ENCODE measurements at regions not wholly inside any gene's neighbourhood (a gene's known extent, or its start where the extent isn't known, plus 50 kb on each side); places are given as distances from the start of the nearest gene placed in this dataset.

DNA sequence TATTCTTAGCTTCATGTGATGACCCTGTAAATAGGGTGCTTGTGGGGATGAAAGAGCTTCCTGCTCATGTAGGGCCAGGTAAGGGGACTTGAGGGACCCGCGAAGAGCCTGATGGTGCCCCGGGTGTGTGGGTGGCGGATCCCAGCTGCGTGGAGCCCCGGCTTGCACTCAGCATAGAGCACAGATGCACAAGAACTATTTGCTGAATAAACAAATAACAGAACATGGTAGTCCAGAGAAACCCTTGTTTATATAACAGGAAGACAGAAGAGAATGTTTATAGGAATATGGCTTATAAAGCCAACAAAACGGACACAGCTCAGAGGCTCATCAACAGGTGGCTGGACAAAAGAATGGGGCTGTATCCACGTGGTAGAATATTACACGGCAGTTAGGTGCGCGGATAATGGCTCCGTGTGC, 106.9 kb upstream of the COL5A1 start:
- no peak overlapping the region for H3K4me3 Mint-ChIP-seq
- H3K4me1 Mint-ChIP-seq = no peaks in the 10 kb centered on the region
- no peaks in the 10 kb centered on the region for H3K27me3 Mint-ChIP-seq
- no peak overlapping the region for H3K27ac Mint-ChIP-seq
- no peak for DNase-seq
- H3K9me3 Mint-ChIP-seq = peaks cover 10% of the 10 kb centered on the region in 2 donors
- ATAC-seq = no peak

DNA sequence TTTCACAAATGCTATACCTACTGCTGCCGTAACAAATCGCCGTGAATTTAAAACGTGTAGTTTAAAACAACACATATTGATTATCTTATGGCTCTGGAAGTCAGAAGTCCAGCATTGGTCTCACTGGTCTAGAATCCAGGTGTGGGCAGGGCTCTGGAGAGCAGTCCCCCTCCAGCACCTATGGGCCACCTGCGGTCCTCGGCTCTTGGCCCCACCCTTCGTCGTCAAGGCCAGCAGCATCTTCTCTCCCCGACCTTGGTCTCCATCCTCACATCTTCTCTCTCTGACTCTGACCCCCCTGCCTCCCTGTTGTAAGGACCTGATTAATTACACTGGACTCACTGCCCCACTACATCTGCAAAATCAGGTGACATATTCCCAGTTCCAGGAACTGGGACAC, 106.4 kb upstream of the COL5A1 start:
- Mint-ChIP-seq H3K27ac (no peak overlapping the region), H3K4me3 (no peak overlapping the region), H3K27me3 (no peaks in the 10 kb centered on the region), H3K9me3 (peaks cover 6 to 8% of the 10 kb centered on the region in 2 donors), H3K4me1 (no peaks in the 10 kb centered on the region)
- DNase-seq = no peak
- ATAC-seq = no peak

DNA sequence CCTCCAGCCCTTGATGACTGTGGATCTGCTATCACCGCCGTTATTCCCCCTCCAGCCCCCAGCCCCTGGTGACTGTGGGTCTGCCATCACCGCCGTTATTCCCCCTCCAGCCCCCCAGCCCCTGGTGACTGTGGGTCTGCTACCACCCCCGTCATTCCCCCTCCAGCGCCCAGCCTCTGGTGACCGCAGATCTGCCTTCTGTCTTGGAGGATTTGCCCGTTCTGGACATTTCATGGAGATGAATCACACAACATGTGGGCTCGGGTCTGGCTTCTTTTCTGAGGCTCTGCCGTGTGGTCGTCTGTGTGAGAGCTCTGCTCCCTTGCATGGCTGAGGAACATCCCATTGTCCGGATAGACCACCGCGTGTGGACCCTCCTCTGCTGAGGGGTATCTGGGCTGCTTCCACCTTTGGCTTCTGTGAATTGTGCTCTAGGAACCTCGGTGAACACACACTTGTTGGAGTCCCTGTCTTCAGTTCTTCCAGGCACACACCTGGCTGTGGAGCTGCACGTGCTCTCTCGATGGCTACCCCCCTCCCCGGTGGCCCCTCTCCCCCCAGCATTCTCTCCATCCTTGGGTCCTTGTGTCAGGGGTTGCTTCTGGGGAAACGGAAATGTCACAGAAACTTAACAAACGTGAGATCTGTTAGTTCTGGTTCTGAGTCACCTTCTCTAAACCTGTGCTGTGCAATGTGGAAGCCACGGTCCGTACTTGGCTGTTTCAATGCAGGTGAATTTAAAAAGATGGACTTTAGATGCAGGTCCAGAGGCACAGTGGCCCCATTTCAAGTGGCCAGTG, 105.3 kb upstream of the COL5A1 start:
- H3K4me1 Mint-ChIP-seq = no peaks in the 10 kb centered on the region
- no peak for DNase-seq
- H3K9me3 Mint-ChIP-seq = no peaks in the 10 kb centered on the region
- ATAC-seq = no peak
- no peak overlapping the region for H3K27ac Mint-ChIP-seq
- H3K27me3 Mint-ChIP-seq = no peaks in the 10 kb centered on the region
- H3K4me3 Mint-ChIP-seq = no peak overlapping the region

DNA sequence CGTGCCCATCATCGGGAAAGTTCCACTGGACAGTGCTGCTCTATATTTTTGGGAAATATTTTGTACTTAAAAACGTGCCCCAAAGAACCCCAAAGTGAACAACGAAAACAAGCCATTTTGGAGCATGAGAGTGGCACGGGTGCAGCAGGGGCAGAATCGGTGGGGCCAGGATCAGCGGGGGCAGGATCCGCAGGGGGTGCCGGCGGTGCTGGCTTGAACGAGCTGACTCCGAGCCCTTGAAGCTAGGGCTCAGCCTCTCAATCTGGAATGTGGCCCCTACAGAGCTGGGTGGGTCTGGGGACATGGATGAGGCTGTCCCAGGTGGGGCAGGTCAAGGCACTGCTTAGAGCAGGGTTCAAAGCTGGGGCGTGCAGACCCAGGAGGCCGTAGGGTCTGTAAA, 104.7 kb upstream of the COL5A1 start:
- no peak for ATAC-seq
- Mint-ChIP-seq H3K9me3 (no peaks in the 10 kb centered on the region), H3K4me3 (no peak overlapping the region), H3K27me3 (no peaks in the 10 kb centered on the region), H3K27ac (peak overlapping the region in 1 of 2 donors; percentile 27), H3K4me1 (no peaks in the 10 kb centered on the region)
- no peak for DNase-seq

DNA sequence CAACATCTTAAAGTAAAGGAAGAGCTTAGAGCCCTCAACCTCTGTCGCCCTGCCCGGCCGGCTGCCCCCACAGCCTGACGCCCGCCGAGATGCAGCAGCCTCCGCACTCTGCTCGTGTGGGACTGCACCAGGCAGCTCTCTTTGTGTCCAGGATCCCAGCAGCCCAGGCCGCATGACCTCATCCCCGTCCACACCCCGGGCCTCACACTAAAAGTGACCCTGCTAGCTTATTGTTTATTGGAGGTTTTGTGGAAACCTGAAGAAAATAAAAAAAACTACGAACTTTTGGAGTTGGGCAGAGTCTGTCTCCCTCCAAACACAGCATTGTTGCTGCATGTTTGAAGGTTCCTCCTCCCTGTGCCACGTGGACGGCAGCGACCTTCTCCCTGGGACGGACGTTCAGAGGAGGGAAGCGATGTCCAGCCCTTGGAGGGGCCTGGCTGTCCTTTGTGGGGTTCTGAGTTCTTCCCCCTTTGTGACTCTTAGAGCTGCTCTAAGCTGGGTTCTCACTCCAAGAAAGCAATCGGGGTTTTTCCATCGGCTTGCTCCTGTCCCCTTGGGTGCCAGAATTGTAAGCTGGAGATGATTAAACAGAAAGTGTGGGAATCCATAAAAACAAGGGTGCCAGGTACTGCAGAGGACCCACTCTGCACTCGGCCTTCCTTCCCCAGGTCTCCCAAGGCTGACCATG, 103.5 kb upstream of the COL5A1 start:
- H3K4me1 Mint-ChIP-seq = no peaks in the 10 kb centered on the region
- H3K9me3 Mint-ChIP-seq = no peaks in the 10 kb centered on the region
- H3K4me3 Mint-ChIP-seq = no peak overlapping the region
- no peak for ATAC-seq
- no peaks in the 10 kb centered on the region for H3K27me3 Mint-ChIP-seq
- DNase-seq = no peak
- H3K27ac Mint-ChIP-seq = peak overlapping the region; percentile 14 to 54

DNA sequence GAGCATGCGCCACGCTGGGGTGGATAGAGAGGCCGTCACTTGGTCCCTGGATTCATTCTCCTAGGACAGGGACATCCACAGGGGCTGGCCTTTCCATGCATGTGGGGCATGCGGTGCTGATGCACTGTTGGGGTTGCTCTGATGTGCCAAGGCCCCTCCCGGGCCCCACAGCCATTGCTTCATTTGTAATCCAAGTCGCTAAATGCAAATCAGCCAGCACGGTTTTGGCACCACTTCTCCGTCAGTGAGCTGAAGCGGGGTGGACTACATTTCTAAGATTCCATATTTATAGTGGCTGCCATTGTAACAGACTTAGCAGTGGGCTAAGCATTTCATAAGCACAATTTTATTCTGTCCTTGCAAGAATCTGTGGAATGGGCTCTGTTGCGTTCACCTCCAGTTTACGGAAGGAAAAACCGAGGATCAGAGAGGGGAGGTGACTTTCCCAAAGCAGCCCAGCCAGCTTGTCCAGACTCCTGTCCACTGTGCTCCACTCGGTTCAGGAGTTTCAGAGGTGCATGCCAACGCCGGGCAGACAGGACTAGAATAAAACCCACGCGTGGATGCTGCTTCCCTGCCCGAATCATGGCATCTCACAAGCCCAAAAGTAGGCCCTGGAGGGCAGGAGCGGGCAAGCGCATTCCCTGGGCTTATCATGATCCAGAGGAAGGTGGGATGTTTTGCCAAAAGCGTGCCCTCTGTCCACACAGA, 102.6 kb upstream of the COL5A1 start:
- no peak overlapping the region for H3K27ac Mint-ChIP-seq
- no peaks in the 10 kb centered on the region for H3K4me1 Mint-ChIP-seq
- DNase-seq = no peak

DNA sequence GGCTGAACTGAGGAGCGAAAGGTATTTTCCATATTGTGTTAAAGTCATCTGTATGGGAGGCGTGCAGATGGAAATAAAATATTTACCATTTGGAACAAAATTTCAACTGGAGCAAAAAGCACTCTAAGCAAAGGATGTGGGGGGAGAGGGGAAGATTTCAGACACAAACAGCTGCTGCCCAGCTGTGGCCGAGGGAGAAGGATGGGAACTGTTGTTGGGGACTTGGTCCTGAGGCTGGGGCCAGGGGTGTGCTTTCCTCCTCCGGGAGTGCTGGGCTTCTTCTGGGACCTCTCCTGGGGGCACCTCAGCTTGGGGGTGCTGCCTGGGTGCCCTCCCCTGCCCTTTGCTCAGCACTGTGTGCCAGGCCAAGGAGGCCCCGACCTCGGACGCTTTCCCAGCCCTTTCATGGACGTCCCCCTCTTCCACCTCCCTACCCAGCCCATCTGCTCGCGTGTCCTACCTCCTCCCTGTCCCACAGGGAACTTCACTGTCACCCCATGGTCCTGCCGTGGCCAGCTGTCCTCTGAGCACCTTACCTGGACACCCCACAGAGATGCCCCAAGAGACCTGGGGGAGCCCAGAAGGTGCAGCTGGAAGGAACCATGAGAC, 101.9 kb upstream of the COL5A1 start:
- Mint-ChIP-seq H3K4me3 (no peak overlapping the region), H3K27ac (no peak overlapping the region), H3K4me1 (no peaks in the 10 kb centered on the region), H3K9me3 (no peaks in the 10 kb centered on the region), H3K27me3 (no peaks in the 10 kb centered on the region)
- DNase-seq = no peak
- ATAC-seq = no peak

More for the DNA sequence above, 102.6 kb upstream of the COL5A1 start:
- Mint-ChIP-seq H3K9me3 (no peaks in the 10 kb centered on the region), H3K27me3 (no peaks in the 10 kb centered on the region), H3K4me3 (no peak overlapping the region)
- no peak for ATAC-seq

DNA sequence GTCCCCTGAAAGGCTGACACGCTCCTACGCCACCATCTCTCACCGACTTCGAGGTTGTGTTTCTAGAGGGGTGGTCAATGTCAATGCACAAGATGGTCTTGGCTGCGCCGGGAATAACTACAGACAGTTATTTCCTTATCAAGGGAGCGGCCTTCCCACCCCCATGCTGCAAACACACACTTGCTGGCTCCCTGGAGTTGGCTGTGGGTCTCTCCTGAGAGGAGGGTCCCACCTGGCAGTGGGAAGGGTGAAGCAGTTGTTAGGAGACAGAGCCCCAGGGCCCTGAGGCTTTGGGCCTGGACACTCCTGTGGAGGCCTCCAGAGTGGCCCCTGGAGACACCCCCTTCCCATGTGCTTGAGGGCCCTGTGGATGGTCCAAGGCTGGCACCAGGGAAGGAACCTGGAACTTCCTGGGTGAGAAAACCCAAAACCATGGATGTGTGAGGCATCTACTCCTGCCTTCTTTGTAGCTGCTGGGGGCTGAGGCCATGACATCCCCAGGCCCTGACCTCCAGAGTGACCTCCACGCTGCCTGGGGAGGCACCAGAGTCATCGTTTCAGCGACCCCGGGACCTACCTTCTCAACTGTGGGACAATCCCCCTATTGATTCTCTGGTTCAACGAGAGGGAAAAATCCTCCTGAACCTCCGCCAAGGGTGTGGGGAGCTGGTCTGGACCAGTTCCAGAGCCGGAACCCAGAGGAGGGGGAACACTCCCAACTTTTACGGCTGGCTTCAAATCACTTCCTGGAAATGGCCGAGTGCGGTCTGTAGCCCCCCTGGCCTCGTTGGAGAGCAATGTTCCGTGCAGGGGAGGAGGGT, 101.1 kb upstream of the COL5A1 start:
- no peaks in the 10 kb centered on the region for H3K4me1 Mint-ChIP-seq
- ATAC-seq (no peak), DNase-seq (no peak)
- no peak overlapping the region for H3K27ac Mint-ChIP-seq
- H3K9me3 Mint-ChIP-seq = no peaks in the 10 kb centered on the region
- H3K4me3 Mint-ChIP-seq = no peak overlapping the region
- H3K27me3 Mint-ChIP-seq = no peaks in the 10 kb centered on the region

DNA sequence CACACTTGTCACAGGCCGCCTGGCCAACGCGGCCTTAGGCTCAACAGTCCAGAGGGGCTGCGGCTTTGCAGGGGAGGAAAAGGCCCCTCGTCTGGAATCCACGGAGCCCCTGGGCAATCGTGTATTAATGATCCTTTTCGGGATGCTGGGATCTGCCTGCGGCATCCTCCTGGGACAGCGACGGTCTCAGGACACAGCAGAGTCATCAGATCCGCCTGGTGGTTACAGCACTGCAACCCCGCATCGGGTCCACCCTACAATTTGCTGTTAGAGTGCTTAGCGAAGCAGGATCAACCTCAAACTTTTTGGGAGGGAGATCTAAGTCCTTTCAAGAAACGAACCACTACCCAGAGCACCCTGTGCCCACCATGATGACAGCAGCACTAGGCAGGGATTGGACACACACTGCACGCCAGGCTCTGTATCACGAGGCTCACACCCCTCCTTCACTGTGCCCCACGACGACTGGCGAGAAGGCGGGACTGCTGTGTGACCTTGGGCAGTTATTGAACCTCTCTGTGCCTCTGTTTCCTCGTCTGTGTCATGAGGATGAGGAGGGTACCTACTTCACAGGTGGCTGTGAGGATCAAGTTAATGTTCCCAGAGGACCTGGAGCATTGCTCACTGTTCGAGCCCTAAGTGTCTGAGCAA, 100.4 kb upstream of the COL5A1 start:
- H3K4me1 Mint-ChIP-seq = no peaks in the 10 kb centered on the region
- H3K4me3 Mint-ChIP-seq = no peak overlapping the region
- no peak overlapping the region for H3K27ac Mint-ChIP-seq
- no peaks in the 10 kb centered on the region for H3K27me3 Mint-ChIP-seq
- no peaks in the 10 kb centered on the region for H3K9me3 Mint-ChIP-seq
- no peak for DNase-seq
- ATAC-seq = no peak

DNA sequence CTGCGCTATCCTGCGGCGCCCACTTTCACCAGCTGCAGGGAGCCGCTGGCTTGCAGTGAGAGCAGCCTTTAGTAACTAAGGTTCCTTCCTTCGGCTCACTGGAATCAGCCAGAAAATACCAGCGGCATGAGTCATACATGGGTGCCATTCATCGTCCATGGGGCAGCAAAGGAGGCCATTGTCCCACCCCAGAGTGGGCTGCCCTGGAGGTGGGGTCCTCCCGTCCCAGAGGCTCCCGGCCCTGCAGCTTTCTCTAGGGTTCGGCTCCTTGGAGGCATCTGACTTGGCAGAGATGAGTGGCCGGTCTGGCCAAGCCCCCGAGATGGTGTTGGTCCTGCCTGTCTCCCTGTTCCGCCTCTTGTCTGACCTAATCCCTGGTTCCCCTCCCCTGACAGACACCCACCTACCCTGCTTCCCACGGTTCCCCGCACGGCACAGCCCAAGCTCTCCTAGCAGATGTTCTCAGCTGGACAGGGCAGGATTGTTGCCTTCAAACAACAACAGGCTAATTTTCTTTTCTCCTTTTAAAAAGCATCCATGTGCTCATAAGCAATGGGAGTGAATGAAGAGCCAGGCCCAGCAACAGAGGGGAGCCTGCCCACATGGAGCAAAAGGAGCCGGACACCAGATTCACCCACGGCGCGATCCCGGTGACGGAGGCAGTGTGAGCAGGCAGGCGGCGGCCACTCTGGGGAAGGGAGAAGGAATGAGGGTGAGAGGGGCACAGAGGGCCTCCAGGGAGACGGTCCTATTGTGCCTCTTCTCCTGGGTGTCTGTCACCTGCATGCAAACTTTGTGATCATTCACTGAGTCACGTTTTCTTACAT, 97.0 kb upstream of the COL5A1 start:
- no peak for ATAC-seq
- Mint-ChIP-seq H3K9me3 (no peaks in the 10 kb centered on the region), H3K27ac (no peak overlapping the region), H3K27me3 (peaks cover 8% of the 10 kb centered on the region), H3K4me1 (no peaks in the 10 kb centered on the region), H3K4me3 (no peak overlapping the region)
- DNase-seq = no peak

DNA sequence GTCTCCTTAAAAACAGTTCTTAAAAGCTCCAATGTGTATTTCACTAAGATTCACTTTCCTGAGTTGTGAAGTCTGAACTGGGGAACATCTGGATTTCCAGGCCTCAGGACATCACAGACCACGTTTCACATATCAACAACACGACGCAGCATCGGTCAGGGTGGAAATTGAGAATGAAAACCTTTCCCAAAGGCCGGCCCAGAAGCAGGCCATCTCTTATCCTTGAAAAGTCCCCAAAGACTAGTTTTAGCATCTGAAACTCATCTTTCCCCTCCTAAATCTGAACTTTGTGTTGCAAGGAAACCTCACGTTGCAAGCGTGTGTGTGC, 96.4 kb upstream of the COL5A1 start:
- Mint-ChIP-seq H3K27me3 (peaks cover 8% of the 10 kb centered on the region), H3K4me1 (no peaks in the 10 kb centered on the region), H3K9me3 (peaks cover 0 to under 1% of the 10 kb centered on the region in 2 donors), H3K4me3 (no peak overlapping the region), H3K27ac (no peak overlapping the region)
- ATAC-seq (no peak), DNase-seq (no peak)

DNA sequence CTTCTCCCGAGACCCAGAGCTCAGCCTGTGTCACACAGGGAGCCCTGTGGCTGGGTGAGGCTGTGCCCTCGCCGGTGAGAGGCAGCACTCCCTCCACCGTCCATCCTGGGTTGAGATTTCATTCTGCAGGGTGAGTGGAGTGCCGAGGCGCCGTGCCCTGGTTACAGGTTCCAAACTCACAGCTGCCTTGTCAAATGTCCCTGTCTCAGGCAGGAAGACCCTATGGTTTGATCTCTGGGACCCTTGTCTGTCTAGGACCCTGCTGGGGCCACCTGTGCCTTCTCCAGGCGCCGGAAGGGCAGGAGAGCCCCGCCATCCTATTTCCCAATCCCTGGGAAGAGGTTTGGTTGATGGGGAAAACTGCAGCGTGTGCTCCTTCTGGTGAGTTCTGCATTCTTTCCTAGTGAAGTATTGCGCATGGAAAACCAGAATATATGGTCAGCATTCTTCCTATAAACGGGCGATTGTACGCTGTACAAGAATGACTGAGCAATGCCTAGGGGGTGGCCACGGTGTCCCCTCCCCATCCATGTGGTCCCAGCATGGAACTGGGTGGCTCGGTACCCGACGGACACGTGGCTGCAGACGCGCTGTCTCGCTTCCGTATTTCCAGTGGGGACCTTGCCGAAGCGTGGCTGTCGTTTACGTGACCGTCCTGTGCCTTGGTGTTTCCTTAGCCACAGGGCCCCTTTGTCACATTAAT, 95.9 kb upstream of the COL5A1 start:
- DNase-seq (no peak), ATAC-seq (no peak)
- Mint-ChIP-seq H3K27ac (no peak overlapping the region), H3K4me3 (no peak overlapping the region), H3K9me3 (peaks cover 0 to 6% of the 10 kb centered on the region in 2 donors), H3K27me3 (peaks cover 13% of the 10 kb centered on the region), H3K4me1 (no peaks in the 10 kb centered on the region)

DNA sequence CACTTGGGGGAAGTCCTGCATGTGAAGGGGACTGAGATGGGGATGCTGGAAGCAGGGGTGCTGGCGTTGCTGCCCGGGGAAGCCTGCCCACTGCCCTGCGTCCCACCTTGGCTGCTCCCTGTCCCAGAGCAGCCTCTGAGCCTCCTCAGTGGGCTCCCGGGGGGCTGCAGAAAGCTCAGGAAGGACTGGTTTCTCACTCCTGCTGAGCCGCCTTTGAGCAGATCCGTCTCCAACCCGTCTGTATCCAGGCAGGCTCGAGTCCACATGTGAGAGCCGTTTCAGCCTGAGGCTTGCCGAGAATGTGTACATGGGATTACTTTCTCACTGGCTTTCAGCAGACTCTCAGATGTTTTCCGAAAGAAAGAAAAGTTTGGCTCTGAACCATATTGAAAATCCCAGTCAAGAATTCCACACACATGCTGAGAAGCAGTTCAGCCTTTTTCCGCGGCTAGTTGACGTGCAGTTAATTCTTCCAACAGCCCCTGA, 95.3 kb upstream of the COL5A1 start:
- ATAC-seq (no peak), DNase-seq (no peak)
- peaks cover 0 to 8% of the 10 kb centered on the region in 2 donors for H3K9me3 Mint-ChIP-seq
- H3K27me3 Mint-ChIP-seq = peaks cover 19% of the 10 kb centered on the region
- H3K27ac Mint-ChIP-seq = no peak overlapping the region
- no peak overlapping the region for H3K4me3 Mint-ChIP-seq
- no peaks in the 10 kb centered on the region for H3K4me1 Mint-ChIP-seq
